ENCODE measurements at regions not wholly inside any gene's neighbourhood (a gene's known extent, or its start where the extent isn't known, plus 50 kb on each side); places are given as distances from the start of the nearest gene placed in this dataset.

- Histone ChIP-seq H3K9me3 (ENCODE audit: control insufficient read depth, low read depth, low read length) (peaks cover 4% of the 10 kb centered on the region), H3K9ac (ENCODE audit: extremely low read depth, insufficient read length, low read length) (no peak overlapping the region), H4K20me1 (ENCODE audit: control insufficient read depth, insufficient read depth, insufficient read length) (no peaks in the 10 kb centered on the region), H3K79me1 (ENCODE audit: insufficient read depth, low read depth, low read length, poor library complexity, severe bottlenecking) (no peaks in the 10 kb centered on the region), H2BK5ac (ENCODE audit: insufficient read length, low read length) (no peak overlapping the region), H3K56ac (ENCODE audit: insufficient read length, low read depth, low read length) (no peak overlapping the region), H2BK15ac (ENCODE audit: low read depth, low read length) (no peak overlapping the region), H3K14ac (ENCODE audit: insufficient read depth, low read length) (no peak overlapping the region), H3K23ac (ENCODE audit: insufficient read length, low read depth, low read length) (no peak overlapping the region), H2BK12ac (ENCODE audit: insufficient read length, low read depth, low read length) (no peak overlapping the region), H4K8ac (replicated peaks; ENCODE audit: insufficient read length, low read depth, low read length) (no peak overlapping the region), H4K5ac (ENCODE audit: insufficient read length, low read depth, low read length) (no peak overlapping the region), H3K4me1 (ENCODE audit: insufficient read depth, low read length) (no peaks in the 10 kb centered on the region), H4K91ac (ENCODE audit: insufficient read length, low read depth, low read length) (no peak overlapping the region), H3K27ac (ENCODE audit: insufficient read length, low read depth, low read length) (no peak overlapping the region), H2AK5ac (ENCODE audit: insufficient read length, low read length) (no peak overlapping the region), H2AFZ (ENCODE audit: low read length) (no peak overlapping the region), H2BK20ac (ENCODE audit: low read depth, low read length, poor library complexity, severe bottlenecking) (no peak overlapping the region), H3K4me2 (ENCODE audit: insufficient read depth, insufficient read length, low read length) (no peak overlapping the region), H3K27me3 (ENCODE audit: insufficient read depth, low read length) (no peaks in the 10 kb centered on the region), H3K4ac (ENCODE audit: low read depth, low read length) (no peak overlapping the region), H3K18ac (ENCODE audit: insufficient read length, low read depth, low read length) (no peak overlapping the region), H3K23me2 (ENCODE audit: insufficient read length, low read depth, low read length, poor library complexity, severe bottlenecking) (no peaks in the 10 kb centered on the region), H2BK120ac (ENCODE audit: low read depth, low read length, poor library complexity, severe bottlenecking) (no peak overlapping the region), H3T11ph (ENCODE audit: low read length) (no peak overlapping the region), H3K79me2 (ENCODE audit: insufficient read depth, low read length) (no peaks in the 10 kb centered on the region)
- no peak overlapping the region for H3K27ac Mint-ChIP-seq
- no peak for DNase-seq
- H3K36me3 Mint-ChIP-seq (ENCODE audit: insufficient read depth in 1 of 3, low read depth in 3 of 3): peaks cover 4 to 21% (median 6%) of the 10 kb centered on the region in 3 experiments
- H3K27me3 Mint-ChIP-seq (ENCODE audit: low read depth): no peaks in the 10 kb centered on the region; the same call in 1 of the 2 replicates
- peaks cover 6 to 10% of the 10 kb centered on the region in 2 experiments; a peak in 3 of 5 replicates for H3K9me3 Mint-ChIP-seq
- H3K4me3 Mint-ChIP-seq: no peak overlapping the region
- WGBS (ENCODE audit: extremely low coverage, insufficient read length, low lambda C conversion rate): no CpG with 5 or more reads among the region's 2 CpGs
- peaks cover 14 to 15% of the 10 kb centered on the region in 2 experiments for H3K4me1 Mint-ChIP-seq
- TF ChIP-seq CTCF (conservative IDR thresholded peaks at IDR 0.05): no peak
Observed at GRCh38 chr18:51290860-51291259, 93.4 kb upstream of the MEX3C start.
